T-helper 1 cell (primary cell): ENCODE measurements at regions not wholly inside any gene's neighbourhood (a gene's known extent, or its start where the extent isn't known, plus 50 kb on each side); places are given as distances from the start of the nearest gene placed in this dataset.

Source experiments
- DNase-seq, 5 donors: peaks; one replicate each; pipeline ENCODE4 v3.0.0-alpha.2; 2012 to 2020

DNA sequence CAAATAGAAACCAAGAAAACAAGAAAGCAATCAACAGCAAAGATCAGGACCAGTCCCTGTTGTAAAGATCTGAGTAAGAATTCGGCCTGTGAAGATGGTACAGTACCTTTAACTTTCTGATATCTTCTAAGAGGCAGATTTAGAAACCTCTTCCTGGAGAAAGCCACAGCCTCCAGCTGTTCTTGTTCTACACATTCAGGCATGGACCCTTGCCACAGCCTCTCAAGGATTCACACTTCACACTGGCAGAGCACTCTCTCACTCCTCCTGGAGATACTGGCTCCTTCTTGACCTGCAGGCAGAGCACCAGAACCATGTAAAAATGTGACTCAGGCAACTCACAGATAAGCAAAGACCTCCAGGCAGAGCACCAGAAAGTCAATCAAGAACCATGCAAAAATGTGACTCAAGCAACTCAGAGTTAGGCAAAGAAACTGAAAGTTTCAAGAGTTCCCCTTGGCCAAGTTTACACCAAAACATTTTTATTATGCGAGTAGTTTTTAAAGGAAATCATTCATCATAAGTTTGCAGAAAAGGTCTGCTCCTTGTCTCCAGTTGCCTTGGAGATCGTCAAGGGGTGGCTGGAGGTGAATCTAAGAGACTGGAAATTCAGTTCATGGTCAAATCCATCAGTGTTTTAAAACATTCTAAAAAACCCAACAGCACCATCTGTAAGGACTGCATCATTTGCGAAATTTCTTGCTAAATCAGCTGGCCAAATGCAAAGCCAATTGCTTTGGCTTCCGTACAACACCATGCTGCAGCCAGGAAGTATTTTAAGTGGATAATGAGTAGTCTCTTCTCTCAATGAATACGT lies 119.3 kb upstream of the MDM1 start:
- DNase-seq, result peak in 1 of 5 donors; percentile 87

DNA sequence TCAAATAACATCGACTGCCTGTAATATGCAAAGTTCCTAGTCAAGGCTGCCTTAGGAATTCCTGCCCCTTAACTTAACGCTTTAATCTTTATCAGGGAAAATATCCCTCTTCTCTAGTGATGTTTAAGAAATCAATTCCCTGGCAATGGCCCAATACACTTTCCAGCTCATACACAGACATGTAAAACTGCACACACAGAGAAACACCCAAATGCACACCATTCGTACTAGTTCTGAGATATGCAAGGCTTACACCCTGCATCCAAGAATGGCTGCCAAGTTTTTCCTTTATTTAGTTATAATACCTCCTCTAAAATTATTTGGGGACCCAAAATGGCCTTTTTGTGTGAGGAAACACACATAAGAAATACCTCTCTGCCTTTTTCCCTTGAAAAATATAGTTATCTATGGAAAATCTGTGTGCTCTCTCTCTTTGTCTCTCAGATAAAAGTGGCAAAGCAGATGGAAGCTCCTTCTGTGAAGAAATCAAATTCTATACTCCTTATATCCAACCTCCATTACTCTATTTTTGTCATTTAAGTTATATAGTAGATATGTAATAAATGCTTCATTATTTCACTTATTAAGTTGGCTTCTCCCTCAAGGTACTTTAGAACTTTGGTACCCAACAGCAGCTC lies 120.0 kb upstream of the MDM1 start:
- DNase-seq, result no peak

DNA sequence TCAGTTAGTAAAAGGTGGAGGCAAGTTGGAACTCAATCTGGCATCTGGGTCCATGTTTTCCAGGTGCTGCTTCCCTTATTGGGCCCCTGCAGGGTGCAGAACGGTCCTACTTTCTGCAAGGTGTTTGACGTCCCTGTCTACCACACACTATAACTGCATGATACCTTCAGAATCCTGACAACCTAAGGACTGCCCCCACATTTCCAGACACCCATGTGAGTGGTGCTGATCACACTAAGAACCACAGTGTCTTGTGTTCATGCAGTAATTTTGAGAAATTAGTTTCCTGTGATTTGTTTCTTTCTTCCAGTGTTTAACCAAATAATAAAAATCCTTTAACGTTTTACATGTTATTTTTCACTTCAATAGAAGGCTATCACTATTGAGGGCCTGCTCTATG lies 121.1 kb upstream of the MDM1 start:
- DNase-seq, result no peak

DNA sequence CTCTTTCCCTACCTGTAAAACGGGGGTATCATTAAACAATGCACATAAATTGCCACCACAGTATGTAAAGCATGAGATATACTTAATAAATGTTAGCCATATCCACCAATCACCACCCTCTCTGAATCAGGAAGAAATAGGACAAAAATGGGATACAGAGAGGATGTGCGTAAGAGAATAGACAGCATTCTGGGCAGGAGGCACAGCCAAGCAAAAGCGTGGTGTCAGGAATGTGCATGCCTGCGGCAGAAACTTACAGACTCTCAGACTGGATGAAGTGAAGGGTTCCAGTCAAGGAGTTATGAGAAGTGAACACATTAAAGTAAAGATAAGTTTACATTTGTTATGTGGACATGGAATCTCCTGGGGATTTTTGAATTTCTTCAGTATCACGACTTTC lies 121.7 kb upstream of the MDM1 start:
- no peak for DNase-seq

DNA sequence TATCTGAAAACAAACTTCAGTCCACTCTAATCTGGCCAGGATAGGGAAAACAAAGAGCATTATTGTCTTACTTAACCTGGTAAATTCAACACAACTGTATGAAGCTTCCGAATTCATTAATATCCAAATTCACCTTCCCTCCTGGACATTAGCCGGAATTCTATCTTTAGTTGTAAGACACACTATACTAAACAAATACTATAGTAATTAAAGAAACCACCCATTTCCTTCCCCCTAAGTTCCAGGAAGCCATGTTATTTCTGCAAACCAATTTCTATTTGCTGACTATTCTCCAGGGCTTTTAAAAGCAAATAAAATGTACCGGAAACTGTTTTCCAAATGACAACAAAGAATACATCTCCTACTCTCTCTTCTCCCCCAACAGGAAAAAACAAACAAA lies 122.7 kb upstream of the MDM1 start:
- DNase-seq, result no peak

DNA sequence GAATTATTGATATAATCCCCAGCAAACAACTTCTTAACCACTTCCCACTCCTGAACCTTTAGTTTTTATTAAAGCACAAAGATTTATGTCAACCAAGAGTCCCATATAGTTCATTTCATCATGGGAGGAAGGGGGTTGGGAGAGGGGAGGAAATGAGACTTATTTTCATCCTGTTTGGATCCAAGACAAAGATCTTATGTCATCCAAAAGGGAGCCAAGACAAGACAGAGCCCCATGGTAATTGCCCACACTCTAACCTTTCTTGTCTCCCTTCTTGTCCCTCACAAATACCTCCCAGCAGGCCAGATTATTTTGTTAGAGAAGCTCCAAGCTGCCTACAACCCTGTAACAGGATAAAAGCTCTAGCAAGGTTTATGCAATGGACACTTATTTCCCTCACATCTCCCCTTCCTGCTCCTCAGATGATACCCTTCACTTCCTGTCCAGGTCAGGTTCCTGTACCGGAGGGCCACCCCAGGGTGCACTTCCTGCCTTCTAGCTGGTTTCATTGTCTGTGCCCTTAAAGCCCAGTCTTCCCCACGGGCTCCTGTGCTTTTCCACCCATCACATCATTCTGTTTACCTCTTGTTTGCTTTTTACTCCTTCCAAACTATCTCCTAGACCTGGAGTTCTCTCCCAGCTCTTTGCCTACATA lies 123.7 kb upstream of the MDM1 start:
- DNase-seq, result peak in 1 of 5 donors; percentile 70

DNA sequence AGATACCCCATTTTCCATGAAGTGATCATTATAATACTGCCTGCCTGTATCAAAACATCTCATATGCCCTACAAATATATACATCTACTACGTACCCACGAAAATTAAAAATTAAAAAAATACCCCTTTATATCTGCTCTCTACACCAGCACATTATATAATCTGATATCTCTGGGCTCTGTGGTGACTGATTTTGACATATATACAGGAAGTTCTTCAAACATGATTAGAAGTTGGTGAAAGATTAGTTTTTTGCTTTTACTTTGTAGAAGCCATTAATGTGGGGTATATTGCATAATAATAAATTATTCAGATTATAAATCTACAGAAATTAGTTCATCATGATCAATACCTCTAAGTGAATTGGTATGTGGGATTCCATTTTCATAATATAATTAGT lies 126.7 kb upstream of the MDM1 start:
- DNase-seq, result no peak

DNA sequence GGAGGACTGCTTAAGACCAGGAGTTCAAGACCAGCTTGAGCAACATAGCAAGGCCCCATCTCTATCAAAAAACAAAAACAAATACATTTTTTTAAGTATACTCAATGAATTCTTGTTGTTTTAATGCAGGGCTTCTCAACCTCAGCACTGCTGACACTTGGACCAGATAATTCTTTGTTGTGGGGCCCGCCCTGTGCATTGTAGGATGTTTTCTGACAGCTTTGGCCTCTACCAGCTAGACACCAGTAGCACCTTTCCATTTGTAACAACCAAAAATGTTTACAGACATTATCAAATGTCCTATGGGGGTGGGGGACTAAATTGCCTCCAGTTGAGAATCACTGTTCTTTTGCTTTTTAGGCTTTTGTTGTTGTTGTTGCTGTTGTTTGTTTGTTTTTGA lies 128.1 kb upstream of the MDM1 start:
- no peak for DNase-seq

DNA sequence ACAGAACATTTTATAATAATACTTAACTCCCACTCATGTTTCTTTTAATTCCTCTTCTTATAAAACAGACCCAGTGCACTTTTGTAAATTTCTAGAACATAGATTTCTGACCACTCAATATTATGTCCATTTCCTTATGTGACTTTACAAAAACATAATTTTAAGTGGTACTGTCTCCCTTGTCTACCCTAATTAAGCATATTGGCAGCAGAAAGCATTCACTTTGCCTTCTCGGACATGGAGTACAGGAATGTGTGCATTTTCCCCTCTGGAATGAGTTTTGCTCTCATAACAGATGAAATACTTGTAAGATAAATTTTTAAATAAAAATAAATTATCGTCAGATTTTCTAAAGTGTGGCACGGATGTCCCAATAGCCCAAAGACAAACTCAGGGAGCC lies 129.5 kb upstream of the MDM1 start:
- DNase-seq, result no peak

DNA sequence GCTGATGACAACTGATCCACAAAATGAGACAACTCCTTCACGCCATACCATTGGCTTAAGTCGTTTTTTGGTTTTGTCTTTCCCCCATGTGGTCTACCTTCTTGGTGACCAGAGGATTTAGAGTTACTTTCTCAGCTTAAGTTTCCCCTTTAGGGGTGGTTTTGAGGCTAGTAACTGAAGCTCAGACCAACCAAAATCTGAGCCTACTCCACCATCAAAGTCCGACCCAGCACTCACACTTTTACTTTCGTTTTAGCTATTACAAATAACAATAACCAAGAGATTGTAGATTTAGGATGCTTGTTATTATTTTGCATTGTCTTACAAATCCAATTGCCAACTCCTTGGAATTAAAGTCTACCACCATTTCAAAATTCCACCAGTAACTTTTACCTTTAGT lies 130.6 kb upstream of the MDM1 start:
- peak in 1 of 5 donors; percentile 51 for DNase-seq

DNA sequence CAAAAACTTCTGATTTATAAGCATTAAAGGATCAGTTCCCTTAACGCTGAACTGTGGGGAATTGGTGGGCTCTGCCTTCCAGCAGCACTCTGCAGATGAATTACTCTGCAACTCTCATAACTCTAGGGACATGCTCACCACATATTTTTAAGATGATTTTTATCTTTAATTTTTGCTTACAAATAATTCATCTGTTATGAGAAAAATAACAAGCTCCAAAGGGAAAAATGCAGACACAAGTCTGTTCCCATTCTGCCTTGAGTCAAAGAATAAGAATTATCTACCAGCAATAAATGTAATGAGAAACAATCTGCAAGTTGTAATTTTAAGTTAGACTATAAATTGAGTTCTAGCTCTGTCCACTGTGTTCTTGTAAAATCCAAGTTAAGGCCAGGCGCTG lies 133.1 kb upstream of the MDM1 start:
- DNase-seq, result no peak

DNA sequence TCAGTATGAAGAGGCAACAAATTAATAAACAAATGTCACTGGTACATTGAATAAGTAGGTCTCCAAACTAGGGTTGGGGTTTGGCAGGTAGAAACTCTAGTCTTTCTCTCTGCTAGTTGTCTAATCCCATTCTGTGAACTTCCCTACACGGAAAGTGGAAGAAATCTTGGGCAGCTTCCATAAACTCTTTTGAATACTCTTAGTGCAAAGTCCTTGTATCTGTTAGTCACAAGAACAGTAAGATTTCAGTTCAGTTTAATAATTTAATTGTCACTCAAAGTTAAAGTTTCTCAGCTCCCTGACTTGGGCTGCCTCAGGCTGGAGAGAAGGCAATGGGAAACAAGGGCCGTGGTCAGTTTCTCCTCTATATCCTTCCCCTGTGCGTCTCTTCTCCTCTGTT lies 135.4 kb upstream of the MDM1 start:
- DNase-seq, result no peak

DNA sequence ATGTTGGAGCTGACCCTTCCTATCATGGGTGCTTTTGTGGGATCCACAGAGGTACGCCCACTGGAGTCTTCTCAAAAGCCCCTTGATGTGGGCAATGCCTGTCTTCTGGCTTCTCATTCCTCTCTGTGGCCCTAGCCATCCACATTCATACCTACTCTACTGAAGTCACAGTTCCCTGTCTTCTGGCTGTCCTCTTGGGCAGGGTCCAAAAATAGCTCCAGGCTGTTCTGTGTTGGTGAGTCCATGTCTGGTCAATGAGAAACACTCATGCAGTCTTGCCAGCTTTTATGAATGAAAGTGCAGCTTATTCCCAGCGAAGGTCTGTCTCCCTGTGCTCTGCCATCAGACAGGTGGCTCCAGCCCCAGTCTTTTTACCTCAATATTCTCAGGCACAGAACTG lies 135.9 kb upstream of the MDM1 start:
- no peak for DNase-seq

DNA sequence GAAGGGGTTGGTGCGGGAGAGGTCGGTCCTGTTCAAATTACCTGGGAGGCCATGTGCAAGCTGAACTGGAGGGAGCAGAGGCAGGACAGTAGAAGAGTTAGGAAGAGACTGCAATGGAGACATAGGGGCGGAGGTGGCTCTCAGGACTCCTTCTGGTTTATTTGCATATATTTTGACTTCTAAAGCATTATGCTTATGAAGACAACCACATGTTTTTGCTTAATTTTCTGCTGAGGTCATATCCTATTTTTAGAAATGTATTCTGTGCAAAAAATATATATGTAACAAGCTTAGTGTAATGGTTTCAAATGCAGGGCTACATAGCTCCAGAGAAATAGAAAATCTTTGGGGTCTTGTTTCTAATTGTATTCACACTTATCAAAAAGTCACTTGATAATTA lies 137.0 kb upstream of the MDM1 start:
- no peak for DNase-seq

DNA sequence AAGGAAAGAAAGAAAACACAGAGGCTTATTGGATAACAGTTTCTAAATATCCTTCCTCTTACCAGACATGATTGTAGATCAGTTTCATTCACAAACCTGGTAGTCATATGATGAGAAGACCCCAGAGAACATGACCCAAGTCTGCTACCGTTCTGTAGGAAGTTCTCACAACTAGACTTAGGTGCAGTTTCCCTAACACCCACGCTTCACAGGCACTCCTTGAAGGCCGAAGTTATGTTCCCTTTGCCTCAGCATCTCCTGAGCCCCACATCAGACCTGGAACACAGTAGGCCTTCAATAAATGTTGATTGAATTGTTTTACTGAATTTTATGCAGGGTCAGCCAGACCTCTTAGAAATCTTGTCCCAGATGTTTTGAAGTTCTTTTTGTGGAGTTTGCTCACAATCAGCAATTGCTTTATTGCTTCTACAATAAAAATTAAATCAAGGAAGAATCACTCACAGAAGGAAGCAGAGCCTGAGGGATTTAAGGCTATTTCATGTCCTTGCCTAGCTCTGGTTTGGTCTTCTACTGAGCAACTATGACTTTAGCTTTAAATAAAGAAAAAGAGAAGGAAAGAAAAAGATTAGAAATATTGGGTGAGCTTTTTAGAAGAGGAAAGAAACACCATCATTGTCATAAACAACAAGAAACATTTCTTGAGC lies 138.6 kb upstream of the MDM1 start:
- DNase-seq, result no peak

DNA sequence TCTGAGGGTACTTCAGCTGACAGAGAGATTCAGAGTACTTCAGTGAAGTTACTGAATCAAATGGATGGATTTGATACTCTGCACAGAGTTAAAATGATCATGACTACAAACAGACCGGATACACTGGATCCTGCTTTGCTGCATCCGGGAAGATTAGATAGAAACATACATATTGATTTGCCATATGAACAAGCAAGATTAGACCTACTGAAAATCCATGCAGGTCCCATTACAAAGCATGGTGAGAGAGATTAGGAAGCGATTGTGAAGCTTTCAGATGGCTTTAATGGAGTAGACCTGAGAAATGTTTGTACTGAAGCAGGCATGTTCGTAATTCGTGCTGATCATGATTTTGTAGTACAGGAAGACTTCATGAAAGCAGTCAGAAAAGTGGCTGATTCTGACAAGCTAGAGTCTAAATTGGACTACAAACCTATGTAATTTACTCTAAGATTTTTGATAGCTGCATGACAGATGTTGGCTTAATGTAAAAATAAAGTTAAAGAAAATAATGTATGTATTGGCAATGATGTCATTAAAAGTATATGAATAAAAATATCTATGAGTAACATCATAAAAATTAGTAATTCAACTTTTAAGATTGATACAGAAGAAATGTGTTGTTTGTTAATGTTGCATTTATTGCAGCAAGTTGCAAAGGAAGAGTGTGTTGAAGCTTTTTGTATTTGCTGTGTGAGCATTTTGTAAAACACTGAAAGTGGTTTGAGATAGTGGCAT lies 136.1 kb upstream of the RAP1B start:
- DNase-seq, result no peak

DNA sequence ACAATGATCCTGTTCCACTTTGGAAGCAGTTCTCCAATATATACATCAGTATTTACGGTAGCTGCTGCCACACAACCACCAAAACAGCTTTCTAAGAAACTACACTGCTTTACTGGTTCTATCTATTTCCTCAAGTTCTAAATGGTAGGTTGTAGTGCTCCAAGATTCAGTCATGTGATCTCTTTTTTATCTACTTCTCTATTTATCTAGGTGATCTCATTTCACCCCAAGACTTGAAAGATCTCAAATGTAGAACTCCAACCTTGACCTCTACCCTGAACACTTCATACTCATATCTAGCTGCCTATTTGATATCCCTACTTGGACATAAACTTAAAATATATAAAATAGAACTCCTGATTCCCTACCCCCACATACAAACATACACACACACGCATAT lies 133.9 kb upstream of the RAP1B start:
- no peak for DNase-seq

DNA sequence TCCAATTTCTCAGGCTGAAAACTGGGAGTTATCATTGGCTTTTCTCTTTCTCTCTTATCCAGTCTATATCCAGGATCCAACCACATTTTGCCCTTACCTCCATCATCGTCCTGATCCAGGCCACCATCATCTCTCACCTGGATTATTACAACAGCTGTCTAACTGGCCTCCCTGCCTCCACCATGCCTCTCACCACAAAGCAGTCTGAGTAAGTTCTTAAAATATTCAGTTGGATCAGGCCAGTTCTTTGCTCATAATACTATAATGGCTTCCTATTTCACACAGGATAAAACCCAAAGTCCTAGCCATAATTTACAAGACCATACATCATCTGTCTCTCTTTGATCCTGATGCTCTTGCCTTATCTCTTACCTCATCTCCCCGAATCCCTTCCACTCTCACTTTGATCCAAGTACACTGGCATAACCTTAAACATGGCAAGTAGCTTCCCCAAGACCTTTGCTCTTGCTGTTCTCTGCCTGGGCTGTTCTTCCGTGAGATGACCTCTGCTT lies 133.4 kb upstream of the RAP1B start:
- no peak for DNase-seq

DNA sequence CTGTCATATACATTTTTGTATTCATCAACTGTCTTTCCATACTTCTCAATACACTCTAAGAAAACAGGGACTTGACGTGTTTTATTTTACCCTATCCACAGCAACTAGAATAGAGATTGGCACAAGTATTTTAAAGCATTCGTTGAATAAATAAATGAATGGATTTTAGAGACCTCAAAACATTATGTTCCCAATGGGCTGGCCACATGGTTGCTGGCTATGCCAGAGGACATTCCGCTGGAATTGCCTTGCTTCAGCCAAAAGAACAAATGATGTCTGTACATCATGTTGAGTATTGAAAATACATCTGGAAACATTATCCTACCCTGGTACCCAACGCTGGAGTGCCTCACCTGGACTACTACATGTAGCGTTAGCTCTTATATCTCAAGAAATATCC lies 132.8 kb upstream of the RAP1B start:
- DNase-seq, result no peak

DNA sequence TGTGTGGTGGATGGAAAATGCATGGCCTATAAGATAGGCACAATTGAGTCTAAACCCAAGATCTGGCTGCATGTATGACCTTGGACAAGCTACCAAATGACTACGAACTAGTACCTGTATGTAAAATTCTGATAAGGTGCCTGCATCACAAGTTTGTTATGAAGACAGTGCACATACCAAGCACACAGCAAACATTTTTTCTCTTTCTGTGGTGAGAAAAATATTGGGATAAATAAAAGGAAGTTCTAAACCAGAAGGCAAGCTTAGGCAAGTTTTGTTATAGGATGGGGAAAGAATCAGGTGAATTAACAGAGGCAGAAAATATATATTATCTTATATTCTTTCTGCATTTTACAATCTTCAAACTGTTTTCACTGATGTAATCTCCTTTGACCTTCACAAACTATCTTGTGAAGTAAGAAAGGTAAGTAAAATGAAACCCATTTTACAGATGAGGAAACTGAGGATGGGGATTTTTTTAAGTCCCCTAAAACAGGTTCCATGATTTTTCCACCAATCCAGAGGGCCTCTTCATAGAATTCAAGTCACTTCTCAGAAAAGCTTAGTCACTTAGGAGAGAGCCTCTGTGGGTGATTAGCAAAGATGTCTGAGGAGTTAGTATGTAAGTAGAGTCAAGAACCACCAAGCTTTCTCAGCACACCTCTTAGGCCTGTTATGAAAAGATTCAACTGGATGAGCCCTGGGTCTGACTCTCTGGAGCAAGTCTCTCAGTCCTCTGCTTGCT lies 132.0 kb upstream of the RAP1B start:
- DNase-seq, result no peak

DNA sequence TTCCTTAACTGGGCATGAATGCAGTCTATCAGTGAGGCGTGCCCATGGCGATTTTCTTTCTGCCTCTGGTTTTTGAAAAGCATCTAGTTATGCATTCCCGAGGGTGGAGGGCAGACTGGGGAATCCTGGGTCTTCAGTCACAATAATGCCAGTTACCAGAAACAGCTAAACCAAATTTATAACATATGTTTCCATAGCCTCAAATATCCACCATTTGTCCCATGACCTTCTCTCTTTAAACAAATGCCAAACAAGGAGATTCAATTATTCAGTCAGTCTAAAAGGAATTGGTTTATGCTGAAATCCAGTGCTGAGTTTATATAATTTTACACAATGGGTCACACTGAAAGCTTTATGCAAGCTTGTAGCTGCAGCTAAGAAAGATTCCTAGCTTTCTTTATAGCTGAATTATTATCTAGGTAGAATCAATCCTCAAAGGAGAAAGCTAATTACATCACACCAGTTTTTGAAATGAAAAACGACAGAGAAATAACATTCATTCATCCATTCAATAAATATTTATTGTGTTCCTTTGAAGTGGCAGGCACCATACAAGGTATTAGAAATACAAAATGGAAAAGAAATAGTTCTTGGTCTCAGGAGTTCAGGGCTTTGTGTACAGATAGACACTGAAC lies 131.3 kb upstream of the RAP1B start:
- no peak for DNase-seq
